ENCODE measurements at regions not wholly inside any gene's neighbourhood (a gene's known extent, or its start where the extent isn't known, plus 50 kb on each side); places are given as distances from the start of the nearest gene placed in this dataset.
"Not testable (repeated sequence)": the region's sequence is repeated elsewhere in the genome, so short reads cannot be mapped to it uniquely, and the experiment has no call there.

- no peak for TF ChIP-seq EZH2 (IDR thresholded peaks at IDR 0.05; ENCODE audit: borderline replicate concordance, low read depth, low read length, severe bottlenecking)
- no peak for TF ChIP-seq CTCF (IDR thresholded peaks at IDR 0.05; ENCODE audit: borderline replicate concordance, extremely low read depth, low read length, poor library complexity, severe bottlenecking)
- no peaks in the 10 kb centered on the region for H3K9me3 ChIP-seq (ENCODE audit: insufficient read depth, low read length, severe bottlenecking)
- DNase-seq: no peak
- H3K4me3 ChIP-seq (ENCODE audit: low read depth in 1 of 2, low read length in 2 of 2): no peak overlapping the region
- no peak overlapping the region for H2AFZ ChIP-seq (ENCODE audit: low read depth, low read length)
- no peak overlapping the region for H3K4me2 ChIP-seq (ENCODE audit: insufficient read depth, low read length)
- no peaks in the 10 kb centered on the region for H3K36me3 ChIP-seq (ENCODE audit: insufficient read depth, low read length)
- no peaks in the 10 kb centered on the region for H3K27me3 ChIP-seq (ENCODE audit: insufficient read depth, low read length, poor library complexity)
- no peaks in the 10 kb centered on the region for H3K4me1 ChIP-seq (ENCODE audit: insufficient read depth, low read length)
- H3K27ac ChIP-seq (ENCODE audit: low read length): no peak overlapping the region
- no peak for ATAC-seq (ENCODE audit: insufficient read depth, low read depth)
- H3K9ac ChIP-seq (ENCODE audit: low read depth, low read length): no peak overlapping the region
- no peaks in the 10 kb centered on the region for H3K79me2 ChIP-seq (ENCODE audit: insufficient read depth, low read length)
- H4K20me1 ChIP-seq (ENCODE audit: insufficient read depth, low read length): no peaks in the 10 kb centered on the region
Measured at GRCh38 chr9:97188545-97188944, 118.9 kb upstream of the CCDC180 start.

- H3K9me3 ChIP-seq (ENCODE audit: insufficient read depth, low read length, severe bottlenecking); H3K4me1 ChIP-seq (ENCODE audit: insufficient read depth, low read length); H3K4me2 ChIP-seq (ENCODE audit: insufficient read depth, low read length); H3K27ac ChIP-seq (ENCODE audit: low read length); H3K79me2 ChIP-seq (ENCODE audit: insufficient read depth, low read length); H2AFZ ChIP-seq (ENCODE audit: low read depth, low read length); DNase-seq; H3K9ac ChIP-seq (ENCODE audit: low read depth, low read length); H4K20me1 ChIP-seq (ENCODE audit: insufficient read depth, low read length); H3K27me3 ChIP-seq (ENCODE audit: insufficient read depth, low read length, poor library complexity); H3K4me3 ChIP-seq (ENCODE audit: low read depth in 1 of 2, low read length in 2 of 2); H3K36me3 ChIP-seq (ENCODE audit: insufficient read depth, low read length); ATAC-seq (ENCODE audit: insufficient read depth, low read depth): not testable (repeated sequence)
Measured at GRCh38 chr9:97187706-97188105, 119.8 kb upstream of the CCDC180 start.

GRCh38 chr9:97186493-97186892 is 121.0 kb upstream of the CCDC180 start:
- Histone ChIP-seq H3K9ac (ENCODE audit: low read depth, low read length) (no peak overlapping the region), H3K79me2 (ENCODE audit: insufficient read depth, low read length) (no peaks in the 10 kb centered on the region), H3K36me3 (ENCODE audit: insufficient read depth, low read length) (no peaks in the 10 kb centered on the region), H3K27ac (ENCODE audit: low read length) (no peak overlapping the region), H3K4me3 (ENCODE audit: low read depth in 1 of 2, low read length in 2 of 2) (no peak overlapping the region), H3K4me1 (ENCODE audit: insufficient read depth, low read length) (no peaks in the 10 kb centered on the region), H2AFZ (ENCODE audit: low read depth, low read length) (no peak overlapping the region), H3K9me3 (ENCODE audit: insufficient read depth, low read length, severe bottlenecking) (no peaks in the 10 kb centered on the region), H3K27me3 (ENCODE audit: insufficient read depth, low read length, poor library complexity) (no peaks in the 10 kb centered on the region), H4K20me1 (ENCODE audit: insufficient read depth, low read length) (no peaks in the 10 kb centered on the region), H3K4me2 (ENCODE audit: insufficient read depth, low read length) (no peak overlapping the region)
- no peak for TF ChIP-seq EZH2 (IDR thresholded peaks at IDR 0.05; ENCODE audit: borderline replicate concordance, low read depth, low read length, severe bottlenecking)
- DNase-seq (no peak), ATAC-seq (ENCODE audit: insufficient read depth, low read depth) (no peak)

DNA sequence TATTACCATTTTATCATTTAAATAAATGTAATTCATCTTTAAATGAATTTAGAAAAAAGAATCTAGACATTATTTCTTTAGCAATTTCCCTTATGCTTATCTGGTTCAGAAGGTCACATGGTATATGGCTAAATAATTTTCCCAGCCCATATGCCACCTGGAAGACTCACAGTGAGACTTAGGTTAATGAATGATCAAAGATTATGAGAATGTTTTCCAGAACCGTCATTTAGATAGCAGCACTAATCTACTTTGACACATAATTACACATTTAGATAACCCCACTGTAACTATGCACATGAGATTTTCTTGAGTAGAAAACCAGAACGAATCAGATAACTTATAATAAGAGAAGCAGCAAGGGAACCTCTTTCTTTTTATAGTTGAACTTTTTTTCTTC is 124.9 kb upstream of the CCDC180 start:
- H3K27me3 ChIP-seq (ENCODE audit: insufficient read depth, low read length, poor library complexity); H3K4me1 ChIP-seq (ENCODE audit: insufficient read depth, low read length); H3K27ac ChIP-seq (ENCODE audit: low read length); ATAC-seq (ENCODE audit: insufficient read depth, low read depth); H4K20me1 ChIP-seq (ENCODE audit: insufficient read depth, low read length); H3K4me3 ChIP-seq (ENCODE audit: low read depth in 1 of 2, low read length in 2 of 2); H3K9ac ChIP-seq (ENCODE audit: low read depth, low read length); H3K4me2 ChIP-seq (ENCODE audit: insufficient read depth, low read length); H2AFZ ChIP-seq (ENCODE audit: low read depth, low read length); DNase-seq; H3K9me3 ChIP-seq (ENCODE audit: insufficient read depth, low read length, severe bottlenecking); H3K79me2 ChIP-seq (ENCODE audit: insufficient read depth, low read length); H3K36me3 ChIP-seq (ENCODE audit: insufficient read depth, low read length): not testable (repeated sequence)

- Histone ChIP-seq H3K36me3 (ENCODE audit: insufficient read depth, low read length) (no peaks in the 10 kb centered on the region), H3K9me3 (ENCODE audit: insufficient read depth, low read length, severe bottlenecking) (no peaks in the 10 kb centered on the region), H3K9ac (ENCODE audit: low read depth, low read length) (no peak overlapping the region), H3K4me2 (ENCODE audit: insufficient read depth, low read length) (no peak overlapping the region), H3K27ac (ENCODE audit: low read length) (no peak overlapping the region), H2AFZ (ENCODE audit: low read depth, low read length) (no peak overlapping the region), H4K20me1 (ENCODE audit: insufficient read depth, low read length) (no peaks in the 10 kb centered on the region), H3K27me3 (ENCODE audit: insufficient read depth, low read length, poor library complexity) (no peaks in the 10 kb centered on the region), H3K4me3 (ENCODE audit: low read depth in 1 of 2, low read length in 2 of 2) (no peak overlapping the region), H3K4me1 (ENCODE audit: insufficient read depth, low read length) (no peaks in the 10 kb centered on the region), H3K79me2 (ENCODE audit: insufficient read depth, low read length) (no peaks in the 10 kb centered on the region)
- no peak for DNase-seq
- TF ChIP-seq CTCF (IDR thresholded peaks at IDR 0.05; ENCODE audit: borderline replicate concordance, extremely low read depth, low read length, poor library complexity, severe bottlenecking): no peak
- no peak for TF ChIP-seq EZH2 (IDR thresholded peaks at IDR 0.05; ENCODE audit: borderline replicate concordance, low read depth, low read length, severe bottlenecking)
- no peak for ATAC-seq (ENCODE audit: insufficient read depth, low read depth)
Measured at GRCh38 chr9:97179616-97180015, 127.8 kb upstream of the CCDC180 start.

Data from DND-41 (cell line).